Limb (tissue), 2 donors: ENCODE measurements at regions not wholly inside any gene's neighbourhood (a gene's known extent, or its start where the extent isn't known, plus 50 kb on each side); places are given as distances from the start of the nearest gene placed in this dataset.
A peak's percentile ranks its signal among the peaks of the same experiment; 100 is the strongest.

Experiments
- DNase-seq, 2 donors: peaks; one replicate each; pipeline ENCODE4 v3.0.0-alpha.2; 2016; ENCODE audit errors: extremely low spot score in 2 of 2

GRCh38 chr5:89005990-89006389 lies 123.0 kb upstream of the MEF2C start:
- DNase-seq: no peak

- no peak for DNase-seq
Observed at GRCh38 chr5:89004379-89004778, 121.4 kb upstream of the MEF2C start.

- no peak for DNase-seq
Observed at GRCh38 chr5:89003563-89004036, 120.6 kb upstream of the MEF2C start.

- no peak for DNase-seq
Observed at GRCh38 chr5:88999853-89000252, 116.9 kb upstream of the MEF2C start.

- DNase-seq: no peak
Observed at GRCh38 chr5:88997937-88998336, 115.0 kb upstream of the MEF2C start.

GRCh38 chr5:88984040-88984439 lies 101.1 kb upstream of the MEF2C start:
- no peak for DNase-seq

GRCh38 chr5:88979726-88980125 lies 96.7 kb upstream of the MEF2C start:
- no peak for DNase-seq

GRCh38 chr5:88979244-88979643 lies 96.3 kb upstream of the MEF2C start:
- DNase-seq: no peak

GRCh38 chr5:88976914-88977313 lies 93.9 kb upstream of the MEF2C start:
- DNase-seq: no peak

- DNase-seq: no peak
Observed at GRCh38 chr5:88967633-88968585, 84.9 kb upstream of the MEF2C start.

GRCh38 chr5:88964831-88965230 lies 81.8 kb upstream of the MEF2C start:
- no peak for DNase-seq

GRCh38 chr5:88957013-88957412 lies 74.0 kb upstream of the MEF2C start:
- no peak for DNase-seq

- no peak for DNase-seq
Observed at GRCh38 chr5:88956416-88956815, 73.4 kb upstream of the MEF2C start.

GRCh38 chr5:88955403-88955802 lies 72.4 kb upstream of the MEF2C start:
- no peak for DNase-seq

GRCh38 chr5:88954511-88954910 lies 71.5 kb upstream of the MEF2C start:
- DNase-seq: no peak

- DNase-seq: no peak
Observed at GRCh38 chr5:88952996-88953643, 70.1 kb upstream of the MEF2C start.

GRCh38 chr5:88952344-88952743 lies 69.4 kb upstream of the MEF2C start:
- DNase-seq: peak in 1 of 2 donors; percentile 35

GRCh38 chr5:88951457-88951856 lies 68.5 kb upstream of the MEF2C start:
- no peak for DNase-seq

GRCh38 chr5:88948746-88949600 lies 66.0 kb upstream of the MEF2C start:
- no peak for DNase-seq

- no peak for DNase-seq
Observed at GRCh38 chr5:88944751-88945531, 62.0 kb upstream of the MEF2C start.

- no peak for DNase-seq
Observed at GRCh38 chr5:88941581-88941980, 58.6 kb upstream of the MEF2C start.
